Heart left ventricle (tissue), 16 donors: ENCODE measurements at regions not wholly inside any gene's neighbourhood (a gene's known extent, or its start where the extent isn't known, plus 50 kb on each side); places are given as distances from the start of the nearest gene placed in this dataset.

ENCODE experiments used
- ATAC-seq, 4 donors: fragments of 200-7000 bp; cut with Tn5 transposase; one replicate each; pipeline ENCODE4 v1.9.1; 2020 to 2022; ENCODE audit warnings: moderate library complexity in 4 of 4, mild to moderate bottlenecking in 3 of 4, moderate number of reproducible peaks in 1 of 4
- DNase-seq, 5 donors: peaks; one replicate each; pipeline ENCODE4 v3.0.0-alpha.2; 2020
- H3K27ac ChIP-seq, 12 donors: fragments of 200-600 bp; sonication (generic) in 4 of 12; one replicate each; pipeline versions ENCODE4 v1.5.0 to v1.8.0; 2016 to 2022; ENCODE audit warnings: mild to moderate bottlenecking in 2 of 12
- H3K27me3 ChIP-seq, 9 donors: fragments of 200-600 bp; sonication (generic) in 2 of 9; one replicate each; pipeline versions ENCODE4 v1.5.1 to v1.8.0; 2016 to 2022; ENCODE audit warnings: mild to moderate bottlenecking in 3 of 9
- H3K36me3 ChIP-seq, 9 donors: fragments of 200-600 bp; sonication (generic) in 2 of 9; one replicate each; pipeline versions ENCODE4 v1.5.0 to v1.8.0; 2018 to 2022; ENCODE audit warnings: mild to moderate bottlenecking in 2 of 9
- H3K4me1 ChIP-seq, 12 donors: fragments of 200-600 bp; sonication (generic) in 4 of 12; one replicate each; pipeline versions ENCODE4 v1.5.0 to v1.8.0; 2016 to 2022; ENCODE audit warnings: mild to moderate bottlenecking in 3 of 12
- H3K4me3 ChIP-seq, 12 donors: fragments of 200-600 bp; sonication (generic) in 4 of 12; one replicate each; pipeline versions ENCODE4 v1.5.0 to v1.8.0; 2017 to 2022; ENCODE audit warnings: mild to moderate bottlenecking in 9 of 12, moderate library complexity in 4 of 12
- H3K9me3 ChIP-seq, 12 donors: fragments of 200-600 bp; sonication (generic) in 4 of 12; one replicate each; pipeline versions ENCODE4 v1.5.0 to v1.8.0; 2016 to 2022; ENCODE audit warnings: mild to moderate bottlenecking in 1 of 12
- CTCF ChIP-seq, 12 donors: fragments of 200-600 bp; sonication (generic) in 4 of 12; IDR thresholded peaks; one replicate each; pipeline versions ENCODE4 v1.5.0 to v1.8.0; 2018 to 2022; ENCODE audit warnings: antibody characterized with exemption in 12 of 12, mild to moderate bottlenecking in 5 of 12
- POLR2A ChIP-seq, 2 donors: fragments of 450-650 bp; IDR thresholded peaks; one replicate each; pipeline ENCODE4 v1.6.1; 2017; ENCODE audit warnings: antibody characterized with exemption in 2 of 2, mild to moderate bottlenecking in 2 of 2, moderate library complexity in 2 of 2
- WGBS, 4 donors: extraction: QIAGEN DNeasy Blood & Tissue Kit in 2 of 4; methylation state at CpG; one replicate each; pipeline versions ENCODE4 v1.1.5 to v1.1.7; 2013 to 2018; 5-methylcytosine and 5-hydroxymethylcytosine counted together
- intact Hi-C, 10 donors: fragments of 100-400 bp; cut with DNase I; formaldehyde crosslinking; loops; one replicate each; pipeline versions ENCODE4 v1.11.1 to v1.14.2; 2022
- donor health status: ischemic (EF 13 %, LVEDD 7.1; RV severe dilation, severe dysfunction).
- donor health status: healthy with polysubstance abuse.
- donor health status: DM: no; HTN: yes; CAD: no.
- donor health status: DM: no; HTN: no; CAD: no.
- donor health status: ischemic (EF 25% LVEDD 6.9; RV normal size, moderate dysfunction).
- donor health status: ischemic (EF 25% LVEDD 5.7; RV mildly dilated, moderate dysfunction).
- donor health status: healthy.
- donor health status: DM: yes; HTN: yes; CAD: no.
- donor health status: ischemic (EF 35%, LVEDD 5.7; RV mildly dilated, moderate dysfunction).
- donor health status: nonischemic (EF 11% LVEDD 7.7; RV severe dilation, severe dysfunction).
- donor health status: DM: yes; HTN: yes; CAD: no.
- donor health status: PGD.
- donor health status: ischemic (EF 29% LVEDD 5.4; RV normal size, mild dysfunction).
- donor health status: nonischemic (EF 23%, LVEDD 6.1; RV moderate dilation, normal function).

GRCh38 chr2:145168091-145168490 is 648.2 kb upstream of the ZEB2 start:
- no peaks in the 10 kb centered on the region for H3K27me3 ChIP-seq
- H3K4me3 ChIP-seq: no peak overlapping the region
- H3K27ac ChIP-seq: peak overlapping the region in 2 of 12 donors; percentile 6 to 17
- H3K36me3 ChIP-seq: no peaks in the 10 kb centered on the region
- H3K9me3 ChIP-seq: no peaks in the 10 kb centered on the region
- no peak for DNase-seq
- H3K4me1 ChIP-seq: peaks cover 0 to 5% (median 0%) of the 10 kb centered on the region in 12 donors
- intact Hi-C loops: no loop called here
- TF ChIP-seq CTCF (IDR thresholded peaks at IDR 0.05) (no peak), POLR2A (IDR thresholded peaks at IDR 0.05) (no peak)
- ATAC-seq: no peak
- WGBS, 4 donors: 76 to 80% (median 77%) methylated on average over 5 of the region's 5 CpGs

GRCh38 chr2:145166731-145167302 is 646.9 kb upstream of the ZEB2 start:
- H3K4me1 ChIP-seq: peaks cover 0 to 5% (median 0%) of the 10 kb centered on the region in 12 donors
- no peak overlapping the region for H3K27ac ChIP-seq
- no peaks in the 10 kb centered on the region for H3K9me3 ChIP-seq
- H3K27me3 ChIP-seq: no peaks in the 10 kb centered on the region
- intact Hi-C loops: no loop called here
- H3K4me3 ChIP-seq: no peak overlapping the region
- ATAC-seq (no peak), DNase-seq (no peak)
- H3K36me3 ChIP-seq: no peaks in the 10 kb centered on the region
- TF ChIP-seq CTCF (IDR thresholded peaks at IDR 0.05) (no peak), POLR2A (IDR thresholded peaks at IDR 0.05) (no peak)

GRCh38 chr2:145161656-145162055 is 641.7 kb upstream of the ZEB2 start:
- Histone ChIP-seq H3K27ac (no peak overlapping the region), H3K4me1 (peaks cover 0 to 23% (median 2%) of the 10 kb centered on the region in 12 donors), H3K4me3 (no peak overlapping the region), H3K36me3 (no peaks in the 10 kb centered on the region), H3K27me3 (no peaks in the 10 kb centered on the region), H3K9me3 (no peaks in the 10 kb centered on the region)
- WGBS, 4 donors: 84 to 90% (median 89%) methylated on average over 2 of the region's 2 CpGs
- DNase-seq (no peak), ATAC-seq (no peak)
- no peak for TF ChIP-seq CTCF (IDR thresholded peaks at IDR 0.05)
- no peak for TF ChIP-seq POLR2A (IDR thresholded peaks at IDR 0.05)
- intact Hi-C loops: no loop called here

DNA sequence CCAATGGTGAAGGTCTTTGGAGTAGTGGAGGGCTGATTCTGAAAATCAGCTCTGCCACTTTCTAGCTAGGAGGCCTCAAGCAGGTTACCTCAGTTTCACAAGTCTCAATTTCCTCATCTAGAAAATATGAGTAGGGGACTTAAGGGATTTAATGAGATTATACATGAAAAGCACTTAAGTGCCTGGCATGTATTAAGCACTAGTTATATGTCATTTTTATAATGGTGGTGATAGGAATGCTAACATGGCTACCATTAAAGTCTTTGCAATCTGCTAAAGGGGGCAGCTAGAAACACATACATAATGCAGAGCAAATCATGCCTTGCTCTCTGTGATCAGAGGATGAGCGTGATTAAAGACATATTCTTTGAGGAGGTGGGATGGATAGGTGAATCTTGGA is 640.9 kb upstream of the ZEB2 start:
- WGBS, 4 donors: 84 to 97% (median 91%) methylated on average over 1 of the region's 1 CpG
- H3K4me3 ChIP-seq: no peak overlapping the region
- no peak for DNase-seq
- no peaks in the 10 kb centered on the region for H3K9me3 ChIP-seq
- intact Hi-C loops: no loop called here
- H3K4me1 ChIP-seq: peaks cover 0 to 23% (median 2%) of the 10 kb centered on the region in 12 donors
- no peak for ATAC-seq
- H3K36me3 ChIP-seq: no peaks in the 10 kb centered on the region
- TF ChIP-seq CTCF (IDR thresholded peaks at IDR 0.05) (no peak), POLR2A (IDR thresholded peaks at IDR 0.05) (no peak)
- no peak overlapping the region for H3K27ac ChIP-seq
- H3K27me3 ChIP-seq: no peaks in the 10 kb centered on the region
